ENCODE measurements at regions not wholly inside any gene's neighbourhood (a gene's known extent, or its start where the extent isn't known, plus 50 kb on each side); places are given as distances from the start of the nearest gene placed in this dataset.
"Not testable (repeated sequence)": the region's sequence is repeated elsewhere in the genome, so short reads cannot be mapped to it uniquely, and the experiment has no call there.

- DNase-seq = no peak
These were observed 456.5 kb upstream of the ZNF804A start for GRCh38 chr2:184141866-184142265.

DNA sequence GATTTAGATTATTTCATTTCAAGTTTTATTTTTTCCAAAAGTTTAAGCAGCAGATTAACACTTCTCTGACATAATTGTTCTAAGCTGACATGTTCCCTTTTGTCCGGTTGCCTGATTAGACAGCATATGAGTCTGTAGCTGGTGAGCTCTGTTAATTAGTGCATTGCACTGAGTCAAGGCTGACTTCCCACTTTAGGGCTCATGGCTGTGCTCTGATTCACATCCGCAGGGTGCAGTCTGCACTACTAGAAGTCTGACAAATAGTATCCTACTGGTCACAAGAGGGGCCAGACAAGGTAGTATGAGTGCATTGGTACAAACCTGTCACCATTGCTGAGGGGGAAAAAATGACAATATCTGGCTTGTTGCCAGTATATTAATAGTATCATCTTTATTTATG lies 443.9 kb upstream of the ZNF804A start:
- DNase-seq = no peak

GRCh38 chr2:184155791-184156190 lies 442.5 kb upstream of the ZNF804A start:
- DNase-seq = no peak

DNA sequence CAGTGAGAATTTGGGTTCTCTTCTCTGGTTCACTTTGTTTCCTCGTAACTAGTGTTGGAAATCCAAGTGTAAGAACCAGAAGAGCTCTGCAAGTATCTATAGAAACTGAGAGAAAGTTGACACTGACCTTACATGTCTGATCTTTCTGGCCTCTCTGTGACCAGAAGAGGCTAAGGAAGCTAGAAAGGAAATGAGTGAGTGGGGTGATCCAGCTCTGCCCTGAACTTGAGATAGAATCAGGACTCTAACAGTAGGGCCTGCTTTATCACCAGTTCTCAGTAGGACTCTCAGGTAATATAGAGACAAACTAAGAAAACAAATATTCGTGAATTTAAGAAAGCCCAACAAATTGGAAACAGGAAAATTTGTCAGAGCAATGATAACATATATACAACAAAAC lies 441.2 kb upstream of the ZNF804A start:
- no peak for DNase-seq

DNA sequence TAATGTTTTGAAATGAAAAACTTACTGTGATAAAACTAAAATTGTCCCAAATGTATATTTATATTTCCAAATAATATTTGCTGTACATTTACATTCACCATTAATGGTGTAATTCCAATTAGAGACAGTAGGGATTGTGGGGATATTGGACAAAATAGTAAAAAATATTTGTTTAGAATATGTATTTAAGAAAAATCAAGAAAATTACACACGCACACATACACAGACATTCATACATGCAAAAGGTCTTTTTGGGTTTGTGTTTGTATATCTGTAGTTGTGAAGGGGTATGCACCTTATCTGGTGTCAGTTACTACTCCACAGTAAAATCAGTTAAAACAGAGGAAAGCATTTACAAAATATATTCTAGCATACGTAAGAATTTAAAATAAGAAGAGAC lies 435.9 kb upstream of the ZNF804A start:
- DNase-seq = no peak

DNA sequence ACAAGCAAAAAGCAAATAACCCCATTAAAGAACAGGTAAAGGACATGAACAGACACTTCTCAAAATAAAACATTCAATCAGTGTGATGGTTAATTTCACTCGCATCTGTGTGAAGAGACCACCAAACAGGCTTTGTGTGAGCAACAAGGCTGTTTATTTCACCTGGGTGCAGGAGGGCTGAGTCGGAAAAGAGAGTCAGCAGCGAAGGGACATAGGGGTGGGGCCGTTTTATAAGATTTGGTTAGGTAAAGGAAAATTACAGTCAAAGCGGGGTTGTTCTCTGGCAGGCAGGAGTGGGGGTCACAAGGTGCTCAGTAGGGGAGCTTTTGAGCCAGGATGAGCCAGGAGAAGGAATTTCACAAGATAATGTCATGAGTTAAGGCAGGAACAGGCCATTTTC lies 429.5 kb upstream of the ZNF804A start:
- DNase-seq = not testable (repeated sequence)

DNA sequence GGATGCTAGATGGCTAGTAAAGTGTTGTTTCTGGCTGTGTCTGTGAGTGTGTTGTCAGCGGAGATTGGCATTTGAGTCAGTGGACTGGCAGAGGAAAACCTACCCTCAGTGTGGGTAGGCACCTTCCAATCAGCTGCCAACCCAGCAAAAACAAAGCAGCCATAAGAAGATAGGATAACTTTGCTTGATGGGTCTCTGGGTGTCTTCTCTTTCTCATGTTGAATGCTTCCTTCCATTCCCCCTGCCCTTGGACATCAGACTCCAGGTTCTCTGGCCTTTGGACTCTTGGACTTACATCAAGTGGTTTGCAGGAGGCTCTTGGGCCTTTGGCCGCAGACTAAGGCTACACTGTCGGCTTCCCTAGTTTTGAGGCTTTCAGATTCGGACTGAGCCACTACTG lies 429.0 kb upstream of the ZNF804A start:
- no peak for DNase-seq

DNA sequence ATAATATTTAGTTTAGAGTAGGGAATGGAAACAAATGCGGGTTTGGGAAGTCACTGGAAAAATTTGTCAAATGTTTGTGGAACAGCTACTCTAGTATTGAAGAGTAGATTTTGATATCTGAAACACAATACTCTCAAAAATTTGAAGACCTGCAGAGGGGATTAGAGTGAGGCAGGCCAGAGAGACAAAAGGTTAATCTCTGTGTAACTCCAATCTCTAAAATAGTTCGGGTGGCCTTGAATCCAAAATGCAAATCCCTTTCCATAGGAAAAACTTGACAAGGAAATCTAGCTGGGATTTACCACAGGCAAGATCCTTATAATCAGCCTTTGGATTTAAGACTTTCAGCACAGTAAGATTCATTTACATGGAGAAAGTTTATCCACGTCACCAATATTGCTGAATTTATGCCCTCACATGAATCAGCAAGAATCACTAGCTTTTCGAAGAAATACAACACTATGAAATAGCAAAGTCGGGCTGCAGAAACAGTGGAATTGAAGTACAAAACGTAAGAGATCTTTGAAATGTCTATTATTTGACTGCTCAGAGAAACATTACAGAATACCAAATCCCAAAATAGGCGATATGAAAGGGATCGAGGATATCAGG lies 423.7 kb upstream of the ZNF804A start:
- DNase-seq = no peak

DNA sequence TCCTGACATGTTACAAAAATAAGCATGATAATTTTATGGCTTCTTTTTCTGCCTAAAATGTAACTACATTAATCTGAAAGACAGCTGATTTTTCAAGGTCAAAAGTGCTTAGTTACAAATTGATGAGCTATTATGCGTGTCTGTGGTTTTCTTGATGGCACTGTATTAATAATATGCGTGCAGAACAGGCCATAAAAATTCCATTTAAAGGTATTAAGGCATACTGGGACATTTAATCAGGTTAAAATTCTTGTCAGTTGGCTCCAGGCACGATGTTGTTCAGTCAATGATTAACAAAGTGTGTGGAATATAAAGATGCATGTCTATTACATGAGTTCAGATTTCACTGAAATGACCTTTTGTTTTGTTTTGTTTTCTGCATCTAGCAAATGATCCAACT lies 420.1 kb upstream of the ZNF804A start:
- no peak for DNase-seq

DNA sequence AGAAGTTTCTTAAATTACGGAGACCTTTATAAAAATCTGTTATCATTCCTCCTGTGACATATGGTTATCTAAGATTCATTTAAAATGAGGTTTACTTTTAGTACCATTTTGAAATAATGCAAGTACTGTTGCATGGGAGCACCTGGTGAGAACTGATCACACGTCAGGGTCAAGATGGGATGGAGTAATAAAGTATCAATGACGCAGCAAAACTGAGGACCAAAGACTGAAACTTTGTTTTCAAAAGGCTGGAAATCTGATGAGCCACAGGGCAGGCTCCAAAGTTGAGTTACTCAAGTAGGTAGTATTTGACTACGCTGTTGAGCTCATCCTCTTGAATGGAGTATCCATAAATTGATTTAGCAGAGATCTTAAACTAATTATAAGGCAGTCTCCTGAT lies 411.9 kb upstream of the ZNF804A start:
- no peak for DNase-seq

DNA sequence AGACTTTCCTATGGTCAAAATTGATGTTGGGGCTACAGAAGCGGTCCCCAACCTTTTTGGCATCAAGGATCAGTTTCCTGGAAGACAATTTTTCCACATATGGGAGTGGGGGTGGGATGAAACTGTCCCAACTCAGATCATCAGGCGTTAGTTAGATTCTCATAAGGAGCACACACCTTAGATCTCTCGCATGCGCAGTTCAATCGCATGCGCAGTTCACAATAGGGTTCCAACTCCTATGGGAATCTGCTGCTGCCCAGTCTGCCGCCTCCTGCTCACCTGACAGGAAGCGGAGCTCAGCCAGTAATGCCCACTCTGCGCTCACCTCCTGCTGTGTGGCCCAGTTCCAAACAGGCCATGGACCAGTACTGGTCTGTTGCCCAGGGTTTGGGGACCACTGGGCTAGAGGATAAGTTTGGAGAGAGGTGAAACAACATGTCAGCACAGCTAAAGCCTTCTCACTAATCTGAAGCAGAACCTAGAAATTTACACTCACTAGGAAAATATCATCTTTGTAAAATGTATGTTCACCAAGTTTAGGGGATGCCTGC lies 410.8 kb upstream of the ZNF804A start:
- DNase-seq = no peak

DNA sequence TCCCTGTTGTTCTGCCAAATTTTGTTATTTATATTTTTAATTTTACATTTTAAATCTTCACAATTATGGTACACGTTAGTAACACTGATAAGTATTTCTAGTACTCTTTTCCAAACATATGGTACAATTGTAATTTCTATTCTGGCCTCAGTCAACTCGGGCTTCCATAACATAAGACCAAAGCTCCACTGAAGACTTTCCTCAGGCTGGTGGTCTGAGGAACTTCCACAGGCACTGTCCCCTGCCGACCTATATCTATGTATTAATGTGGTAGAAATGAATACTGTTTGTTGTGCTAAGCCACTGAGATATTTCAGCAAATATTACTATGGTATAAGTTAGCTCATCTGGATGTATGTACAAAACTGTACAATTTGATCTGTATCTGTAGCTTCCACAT lies 407.6 kb upstream of the ZNF804A start:
- no peak for DNase-seq

DNA sequence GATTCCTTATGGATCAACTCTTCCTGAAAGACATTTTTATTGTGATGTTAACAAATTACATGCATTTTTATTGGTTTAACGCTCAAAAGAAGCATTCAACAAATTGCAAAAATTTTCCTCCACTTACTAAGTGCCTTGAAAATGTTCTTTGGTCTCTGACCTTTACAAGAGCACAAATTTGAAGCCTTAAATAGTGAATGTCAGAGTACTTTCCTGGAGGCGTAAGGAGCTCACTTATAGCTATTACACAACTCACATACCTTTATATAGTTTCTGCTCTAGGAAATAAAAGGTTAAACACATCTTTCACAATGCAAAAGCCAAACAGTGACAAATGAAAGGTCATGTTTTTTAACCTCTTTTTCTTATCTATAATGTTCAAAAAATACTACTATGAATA lies 405.7 kb upstream of the ZNF804A start:
- DNase-seq = no peak

GRCh38 chr2:184197413-184197812 lies 400.9 kb upstream of the ZNF804A start:
- no peak for DNase-seq

DNA sequence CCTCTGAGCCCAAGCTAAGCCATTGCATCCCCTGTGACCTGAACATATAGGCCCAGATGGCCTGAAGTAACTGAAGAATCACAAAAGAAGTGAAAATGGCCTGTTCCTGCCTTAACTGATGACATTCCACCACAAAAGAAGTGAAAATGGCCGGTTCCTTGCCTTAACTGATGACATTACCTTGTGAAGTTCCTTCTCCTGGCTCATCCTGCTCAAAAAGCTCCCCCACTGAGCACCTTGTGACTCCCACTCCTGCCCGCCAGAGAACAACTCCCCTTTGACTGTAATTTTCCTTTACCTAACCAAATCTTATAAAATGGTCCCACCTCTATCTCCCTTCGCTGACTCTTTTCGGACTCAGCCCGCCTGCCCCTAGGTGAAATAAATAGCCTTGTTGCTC lies 399.5 kb upstream of the ZNF804A start:
- DNase-seq = not testable (repeated sequence)

- DNase-seq = no peak
These were observed 399.1 kb upstream of the ZNF804A start for GRCh38 chr2:184199274-184199673.

DNA sequence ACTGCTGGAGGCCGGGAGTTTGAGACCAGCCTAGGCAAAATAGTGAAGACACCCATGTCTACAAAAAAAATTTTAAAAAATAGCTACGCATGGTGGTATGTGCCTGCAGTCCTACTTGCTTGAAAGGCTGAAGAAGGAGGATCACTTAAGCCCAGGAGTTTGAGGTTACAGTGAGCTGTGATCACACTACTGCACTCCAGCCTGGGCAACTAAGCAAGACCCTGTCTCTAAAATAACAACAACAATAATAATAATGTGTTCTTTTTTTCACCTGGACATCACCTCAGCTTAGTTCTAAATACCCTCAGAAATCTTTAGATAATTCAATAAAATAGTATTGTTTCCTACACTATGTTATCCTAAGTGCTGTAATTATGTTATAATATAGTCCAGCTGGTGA lies 397.1 kb upstream of the ZNF804A start:
- no peak for DNase-seq

DNA sequence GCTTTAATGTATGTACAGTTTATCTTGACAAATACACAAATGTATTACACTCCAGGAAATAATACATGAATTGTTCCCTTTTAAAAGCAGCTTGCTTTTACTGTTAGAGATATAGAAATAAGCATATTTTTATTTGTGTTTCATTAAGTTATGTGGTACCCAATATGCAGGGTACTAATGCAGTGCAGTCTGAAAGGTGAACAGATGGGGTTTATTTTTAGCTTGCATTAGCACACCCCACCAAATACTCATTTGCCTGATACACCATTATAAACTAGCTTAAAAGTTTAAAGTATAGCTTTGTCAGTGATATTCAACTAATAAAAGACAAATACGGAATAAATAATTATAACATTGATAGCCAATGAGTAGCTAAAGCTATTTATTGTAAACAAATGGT lies 394.7 kb upstream of the ZNF804A start:
- DNase-seq = no peak

DNA sequence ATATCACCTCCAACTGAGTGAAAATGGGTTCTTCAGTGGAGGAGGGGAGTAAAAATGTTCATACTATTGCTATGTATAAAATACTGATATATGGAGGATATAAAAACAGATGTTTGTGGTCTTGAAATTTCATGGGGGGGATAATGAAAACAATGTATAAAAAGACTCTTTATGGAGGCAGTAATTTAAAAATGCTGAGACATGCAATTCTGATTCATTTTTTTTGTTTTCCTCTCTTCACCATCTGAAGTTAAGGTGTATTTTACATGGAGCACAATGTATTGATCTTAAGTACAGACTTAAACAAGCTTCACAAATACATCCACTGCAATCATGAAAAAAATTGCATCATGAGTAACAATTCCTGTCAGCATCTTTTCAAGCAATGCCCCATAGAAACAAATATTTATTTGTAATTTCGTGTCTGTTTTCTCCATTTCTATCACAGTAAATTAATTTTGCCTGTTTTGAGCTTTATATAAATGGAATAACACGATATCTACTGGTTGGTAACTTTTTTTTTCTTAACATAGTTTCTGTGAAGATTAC lies 393.2 kb upstream of the ZNF804A start:
- no peak for DNase-seq

GRCh38 chr2:184206045-184206444 lies 392.3 kb upstream of the ZNF804A start:
- DNase-seq = no peak

- no peak for DNase-seq
These were observed 388.0 kb upstream of the ZNF804A start for GRCh38 chr2:184210329-184210728.

DNA sequence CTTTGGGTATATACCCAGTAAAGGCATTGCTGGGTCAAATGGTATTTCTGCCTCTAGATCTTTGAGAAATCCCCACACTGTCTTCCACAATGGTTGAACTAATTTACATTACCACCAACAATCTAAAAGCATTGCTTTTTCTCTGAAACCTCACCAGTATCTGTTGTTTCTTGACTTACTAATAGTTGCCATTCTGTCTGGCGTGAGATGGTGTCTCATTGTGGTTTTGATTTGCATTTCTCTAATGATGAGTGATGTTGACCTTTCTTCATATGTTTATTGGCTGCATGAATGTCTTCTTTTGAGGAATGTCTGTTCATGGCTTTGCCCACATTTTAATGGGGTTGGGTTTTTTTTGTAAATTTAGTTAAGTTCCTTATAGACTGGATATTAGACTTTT lies 382.6 kb upstream of the ZNF804A start:
- no peak for DNase-seq

DNA sequence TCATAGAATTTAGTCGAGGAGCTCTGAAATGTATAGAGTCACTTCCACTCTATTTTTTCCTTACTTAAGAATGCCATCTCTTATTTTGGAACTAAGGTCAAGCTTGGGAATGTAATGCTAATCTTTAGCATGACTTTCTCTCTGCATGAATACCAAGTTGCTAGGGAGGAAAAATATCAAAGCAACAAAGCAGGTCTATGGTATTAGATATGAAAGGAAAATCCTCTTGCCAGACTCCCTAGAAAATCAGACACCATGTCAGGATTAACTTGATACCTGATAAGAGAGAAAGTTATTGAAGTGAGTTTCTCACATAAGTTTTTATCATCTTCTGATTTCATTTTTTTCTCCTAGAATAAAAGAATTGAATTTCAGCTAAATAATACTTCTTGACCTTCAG lies 341.7 kb upstream of the ZNF804A start:
- DNase-seq = no peak

DNA sequence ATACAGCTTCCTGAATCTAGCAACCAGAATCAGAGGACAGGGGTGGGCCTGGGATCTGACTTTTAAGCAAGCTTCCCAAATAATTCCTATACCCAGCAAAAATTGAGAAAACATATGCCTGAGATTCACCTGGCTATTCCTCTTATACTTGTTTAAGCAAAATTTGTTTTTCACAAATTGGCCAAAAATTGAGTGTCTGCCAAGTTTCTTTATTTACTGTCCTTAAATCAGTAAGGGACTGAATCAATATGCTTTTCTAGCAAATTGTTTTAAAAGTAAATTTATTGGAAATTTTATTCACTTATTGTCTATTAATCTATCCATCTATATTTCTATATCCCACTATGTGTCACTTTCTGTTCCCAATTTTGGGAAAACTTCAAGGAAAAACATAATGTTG lies 337.0 kb upstream of the ZNF804A start:
- DNase-seq = no peak

DNA sequence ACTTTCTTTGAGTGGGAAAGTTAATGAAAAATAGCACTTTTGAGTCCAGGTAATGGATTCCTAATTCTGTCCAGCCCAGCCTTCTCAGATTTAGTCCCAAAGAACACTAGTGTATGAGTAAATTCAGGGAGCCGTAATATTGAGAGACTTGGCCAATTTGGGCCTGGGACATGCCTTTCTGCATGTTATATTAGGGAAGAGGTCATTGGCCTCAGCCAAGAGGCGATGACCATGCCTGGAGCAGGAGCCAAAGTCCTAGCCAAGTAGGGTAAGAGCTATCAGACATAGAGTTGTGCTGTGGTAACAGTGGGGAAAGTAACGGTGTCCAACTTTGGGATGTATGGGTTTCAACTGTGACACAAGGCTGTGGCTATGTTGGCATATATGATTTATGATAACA lies 336.5 kb upstream of the ZNF804A start:
- DNase-seq = no peak
